Osteoblast (primary cell): ENCODE measurements at regions not wholly inside any gene's neighbourhood (a gene's known extent, or its start where the extent isn't known, plus 50 kb on each side); places are given as distances from the start of the nearest gene placed in this dataset.

Experiments used
- DNase-seq: peaks from one replicate; pipeline ENCODE4 v3.0.0; 2011; ENCODE audit warnings: low spot score, mixed read lengths; ENCODE audit not compliant: insufficient read length; ENCODE audit errors: missing footprints
- H2AFZ ChIP-seq: 2 replicates; pipeline ENCODE4 v1.6.0; 2011; ENCODE audit warnings: mild to moderate bottlenecking, low read length
- H3K27ac ChIP-seq: 2 replicates; pipeline ENCODE4 v1.5.1; 2011; ENCODE audit warnings: mild to moderate bottlenecking, low read depth, low read length, moderate library complexity
- H3K27me3 ChIP-seq: 2 replicates; pipeline ENCODE4 v1.6.0; 2012; ENCODE audit warnings: mild to moderate bottlenecking, control low read depth, inconsistent platforms, low read length, moderate library complexity; ENCODE audit not compliant: insufficient read depth
- H3K36me3 ChIP-seq: 2 replicates; pipeline ENCODE4 v1.5.1; 2011; ENCODE audit warnings: mild to moderate bottlenecking, low read length, control low read depth, moderate library complexity; ENCODE audit not compliant: insufficient read depth
- H3K4me1 ChIP-seq: 2 replicates; pipeline ENCODE4 v1.5.1; 2011; ENCODE audit warnings: mild to moderate bottlenecking, low read length, control low read depth, moderate library complexity; ENCODE audit not compliant: insufficient read depth
- H3K4me2 ChIP-seq: 2 replicates; pipeline ENCODE4 v1.6.0; 2011; ENCODE audit warnings: mild to moderate bottlenecking, low read length; ENCODE audit not compliant: insufficient read depth
- H3K4me3 ChIP-seq: fragments of 200-600 bp; sonication (generic); 3 replicates; pipeline ENCODE4 v1.5.1; 2012; ENCODE audit warnings: mild to moderate bottlenecking, low read length, inconsistent platforms; ENCODE audit not compliant: insufficient read depth
- H3K79me2 ChIP-seq: 2 replicates; pipeline ENCODE4 v1.6.0; 2012; ENCODE audit warnings: mild to moderate bottlenecking, low read length, control low read depth, inconsistent platforms; ENCODE audit not compliant: insufficient read depth
- H3K9me3 ChIP-seq: 2 replicates; pipeline ENCODE4 v1.5.1; 2011; ENCODE audit warnings: low read depth, low read length, control low read depth
- H4K20me1 ChIP-seq: 2 replicates; pipeline ENCODE4 v1.6.0; 2012; ENCODE audit warnings: mild to moderate bottlenecking, low read length, control low read depth; ENCODE audit not compliant: insufficient read depth
- TF ChIP-seq, protein P1 (sequence below): IDR thresholded peaks from 2 replicates; pipeline ENCODE4 v1.5.1; 2011; ENCODE audit warnings: mild to moderate bottlenecking, low read depth, low read length, moderate library complexity; ENCODE audit errors: extremely low read depth

DNA sequence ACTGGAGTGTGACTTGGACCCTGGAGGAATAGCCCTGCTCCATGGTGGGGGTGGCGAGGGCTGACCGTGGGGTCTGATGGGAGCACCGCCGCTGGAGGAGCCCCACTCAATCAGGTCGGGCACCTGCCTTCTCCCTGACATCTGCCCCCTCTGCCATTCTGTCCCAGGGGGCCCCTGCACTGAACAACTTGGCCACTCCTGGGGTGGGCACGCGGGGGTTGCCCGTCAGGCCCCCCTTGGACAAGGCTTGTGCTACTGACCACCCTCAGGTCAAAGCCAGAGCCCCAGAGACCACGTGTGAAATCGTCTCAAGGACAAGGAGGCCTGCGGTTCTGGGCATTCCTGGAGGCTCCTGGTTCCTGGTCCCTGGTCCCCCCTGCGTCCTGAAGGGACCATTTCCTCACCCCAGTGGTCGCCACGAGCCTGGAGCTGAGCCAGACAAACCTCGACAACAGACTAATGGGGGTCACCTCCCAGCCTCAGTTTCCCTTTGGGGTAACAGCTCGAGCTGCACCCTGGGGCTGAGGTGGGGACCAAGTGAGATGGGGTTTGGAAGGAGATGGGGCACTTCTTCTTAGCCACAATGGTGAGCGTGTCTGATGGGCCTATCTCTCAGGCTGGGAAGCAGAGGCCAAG lies 73.4 kb upstream of the RNU6ATAC start:
- H4K20me1 ChIP-seq = no peaks in the 10 kb centered on the region
- peaks cover 8% of the 10 kb centered on the region for H3K4me1 ChIP-seq
- no peaks in the 10 kb centered on the region for H3K79me2 ChIP-seq
- H3K27ac ChIP-seq = no peak overlapping the region
- no peak overlapping the region for H2AFZ ChIP-seq
- no peak overlapping the region for H3K4me2 ChIP-seq
- H3K36me3 ChIP-seq = no peaks in the 10 kb centered on the region
- H3K27me3 ChIP-seq = peaks cover 17% of the 10 kb centered on the region
- H3K4me3 ChIP-seq = no peak overlapping the region
- TF ChIP-seq, protein P1, sequence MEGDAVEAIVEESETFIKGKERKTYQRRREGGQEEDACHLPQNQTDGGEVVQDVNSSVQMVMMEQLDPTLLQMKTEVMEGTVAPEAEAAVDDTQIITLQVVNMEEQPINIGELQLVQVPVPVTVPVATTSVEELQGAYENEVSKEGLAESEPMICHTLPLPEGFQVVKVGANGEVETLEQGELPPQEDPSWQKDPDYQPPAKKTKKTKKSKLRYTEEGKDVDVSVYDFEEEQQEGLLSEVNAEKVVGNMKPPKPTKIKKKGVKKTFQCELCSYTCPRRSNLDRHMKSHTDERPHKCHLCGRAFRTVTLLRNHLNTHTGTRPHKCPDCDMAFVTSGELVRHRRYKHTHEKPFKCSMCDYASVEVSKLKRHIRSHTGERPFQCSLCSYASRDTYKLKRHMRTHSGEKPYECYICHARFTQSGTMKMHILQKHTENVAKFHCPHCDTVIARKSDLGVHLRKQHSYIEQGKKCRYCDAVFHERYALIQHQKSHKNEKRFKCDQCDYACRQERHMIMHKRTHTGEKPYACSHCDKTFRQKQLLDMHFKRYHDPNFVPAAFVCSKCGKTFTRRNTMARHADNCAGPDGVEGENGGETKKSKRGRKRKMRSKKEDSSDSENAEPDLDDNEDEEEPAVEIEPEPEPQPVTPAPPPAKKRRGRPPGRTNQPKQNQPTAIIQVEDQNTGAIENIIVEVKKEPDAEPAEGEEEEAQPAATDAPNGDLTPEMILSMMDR = no peak
- H3K9me3 ChIP-seq = no peaks in the 10 kb centered on the region
- DNase-seq = no peak

DNA sequence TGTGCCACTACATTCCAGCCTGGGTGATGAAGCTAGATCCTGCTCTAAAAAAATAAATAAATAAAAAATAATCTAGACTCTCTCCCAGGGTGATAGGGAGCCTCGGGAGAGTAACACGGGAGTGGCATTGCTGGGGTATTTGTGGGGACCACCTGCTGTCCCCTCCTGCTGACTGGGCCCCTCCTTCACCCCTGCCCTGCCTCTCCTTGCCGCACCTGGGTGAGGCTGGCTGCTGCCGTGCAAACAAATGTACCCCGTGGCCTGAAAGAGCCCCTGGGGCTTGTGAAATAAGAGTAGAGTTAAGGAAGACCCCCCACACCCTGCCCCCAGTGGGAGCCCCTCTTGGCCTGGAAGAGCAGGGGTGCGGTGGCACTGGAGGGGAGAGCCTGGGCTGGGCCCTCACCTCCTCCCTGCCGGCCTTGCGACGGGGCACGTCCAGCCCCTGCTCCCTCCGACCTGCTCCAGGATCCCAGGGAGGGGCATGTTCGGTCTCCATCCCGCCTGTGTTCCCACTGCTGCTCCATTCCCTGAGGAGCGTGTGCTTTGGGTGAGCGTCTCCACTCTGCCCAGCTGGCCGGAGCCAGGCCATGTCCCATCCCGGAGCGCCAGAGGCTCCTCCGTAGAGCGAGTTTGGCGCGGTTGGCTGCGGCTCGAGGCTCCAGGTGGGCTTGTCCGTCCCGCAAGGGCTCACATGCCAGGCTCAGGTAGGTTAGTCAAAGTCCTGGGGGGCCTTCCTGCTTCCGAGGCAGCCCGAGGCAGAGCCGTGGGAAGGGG lies 75.0 kb upstream of the RNU6ATAC start:
- no peak overlapping the region for H2AFZ ChIP-seq

DNA sequence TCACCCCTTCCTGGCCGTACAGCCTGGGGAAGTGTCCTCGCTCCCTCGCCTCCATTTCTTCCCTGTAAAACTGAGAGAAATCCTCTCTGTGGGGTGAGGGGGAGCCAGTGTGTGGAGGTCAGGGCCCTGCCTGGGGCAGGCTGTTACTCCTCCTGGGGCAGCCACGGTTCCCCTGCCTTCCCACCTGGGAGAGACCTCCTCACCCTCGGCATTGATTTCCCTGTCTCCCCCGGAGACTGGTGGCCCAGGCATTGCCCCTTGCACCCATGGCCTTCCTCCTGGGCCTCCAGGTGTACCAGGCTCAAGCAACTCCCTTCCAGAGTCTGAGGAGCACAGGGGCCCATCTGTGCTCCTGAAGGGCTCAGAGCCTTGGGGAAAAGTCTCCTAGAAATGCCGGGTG lies 75.6 kb upstream of the RNU6ATAC start:
- Histone ChIP-seq H3K4me3 (no peak overlapping the region), H3K4me2 (no peak overlapping the region), H3K27me3 (peaks cover 24% of the 10 kb centered on the region), H2AFZ (no peak overlapping the region), H3K36me3 (no peaks in the 10 kb centered on the region), H3K4me1 (peaks cover 8% of the 10 kb centered on the region), H3K79me2 (no peaks in the 10 kb centered on the region), H3K9me3 (no peaks in the 10 kb centered on the region), H3K27ac (no peak overlapping the region), H4K20me1 (no peaks in the 10 kb centered on the region)
- DNase-seq = no peak
- TF ChIP-seq, protein P1 = no peak

More for the DNA sequence above, 75.0 kb upstream of the RNU6ATAC start:
- H3K4me3 ChIP-seq = no peak overlapping the region
- peaks cover 24% of the 10 kb centered on the region for H3K27me3 ChIP-seq
- H3K36me3 ChIP-seq = no peaks in the 10 kb centered on the region
- DNase-seq = no peak
- H4K20me1 ChIP-seq = no peaks in the 10 kb centered on the region
- TF ChIP-seq, protein P1 = no peak
- H3K79me2 ChIP-seq = no peaks in the 10 kb centered on the region
- H3K4me1 ChIP-seq = peaks cover 8% of the 10 kb centered on the region
- H3K9me3 ChIP-seq = no peaks in the 10 kb centered on the region
- H3K4me2 ChIP-seq = no peak overlapping the region
- no peak overlapping the region for H3K27ac ChIP-seq

DNA sequence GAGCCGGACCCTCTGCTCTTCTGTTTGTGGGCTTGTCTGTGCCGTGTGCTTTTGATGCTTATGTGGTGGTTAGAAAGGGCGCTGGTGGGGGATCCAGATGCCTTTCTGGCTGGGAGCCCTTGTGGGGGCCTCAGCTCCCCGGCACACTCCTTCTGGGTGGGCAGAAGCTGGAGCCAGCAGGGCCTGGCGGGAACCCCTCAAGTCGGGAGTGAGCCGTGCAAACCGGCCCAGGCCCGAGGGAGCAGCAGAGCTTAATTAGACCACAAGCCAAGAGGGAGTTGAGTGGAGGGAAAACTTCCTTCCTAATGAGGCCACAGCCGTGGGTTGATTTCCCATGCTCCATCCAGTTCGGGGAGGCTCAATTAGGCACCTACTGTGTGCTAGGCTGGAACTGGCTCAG lies 76.0 kb upstream of the RNU6ATAC start:
- no peak overlapping the region for H3K4me2 ChIP-seq
- H3K79me2 ChIP-seq = no peaks in the 10 kb centered on the region
- no peaks in the 10 kb centered on the region for H4K20me1 ChIP-seq
- no peaks in the 10 kb centered on the region for H3K9me3 ChIP-seq
- TF ChIP-seq, protein P1 = no peak
- no peak for DNase-seq
- peaks cover 24% of the 10 kb centered on the region for H3K27me3 ChIP-seq
- H3K36me3 ChIP-seq = no peaks in the 10 kb centered on the region
- H2AFZ ChIP-seq = no peak overlapping the region
- no peak overlapping the region for H3K27ac ChIP-seq
- peaks cover 8% of the 10 kb centered on the region for H3K4me1 ChIP-seq
- H3K4me3 ChIP-seq = no peak overlapping the region
